GM21360 (cell line): ENCODE measurements at regions not wholly inside any gene's neighbourhood (a gene's known extent, or its start where the extent isn't known, plus 50 kb on each side); places are given as distances from the start of the nearest gene placed in this dataset.

Experiments
- ATAC-seq: cut with Tn5 transposase; IDR thresholded peaks from one replicate; pipeline ENCODE4 v1.9.1; 2021; ENCODE audit warnings: mild to moderate bottlenecking, moderate library complexity; ENCODE audit not compliant: unreplicated experiment

DNA sequence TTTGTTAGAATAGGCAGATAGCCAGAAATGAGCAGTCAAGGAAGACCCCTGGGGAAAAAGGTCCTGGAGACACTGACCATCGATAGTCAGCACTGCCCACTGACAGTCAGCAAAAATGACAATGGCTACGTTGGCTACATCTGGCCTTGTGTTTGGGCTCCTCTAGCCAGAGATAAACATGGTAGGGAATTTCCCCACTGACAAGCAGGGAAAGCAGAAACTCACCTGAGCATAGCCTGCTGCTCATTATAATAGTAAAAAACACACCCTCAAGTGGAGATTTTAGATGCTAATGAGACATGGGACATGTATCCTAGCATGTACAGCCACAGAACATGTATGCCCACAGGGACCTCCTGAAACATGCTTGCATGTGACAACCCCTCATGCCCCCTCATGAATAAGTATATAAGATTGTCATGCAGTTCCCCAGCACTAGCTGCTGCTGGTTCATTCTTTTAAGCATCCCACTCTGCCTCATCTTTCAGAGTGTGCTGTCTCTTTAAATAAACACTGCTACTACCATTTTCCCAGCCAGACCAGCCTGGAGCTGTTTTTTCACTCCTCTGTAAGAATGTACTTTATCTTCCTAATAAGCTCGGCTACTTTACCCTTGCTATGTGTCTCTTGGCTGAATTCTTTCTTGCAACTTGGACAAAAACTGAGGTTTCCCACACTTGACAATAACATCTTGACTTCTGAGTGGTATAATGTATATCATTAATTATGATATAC, 550.1 kb upstream of the CDH8 start:
- no peak for ATAC-seq

DNA sequence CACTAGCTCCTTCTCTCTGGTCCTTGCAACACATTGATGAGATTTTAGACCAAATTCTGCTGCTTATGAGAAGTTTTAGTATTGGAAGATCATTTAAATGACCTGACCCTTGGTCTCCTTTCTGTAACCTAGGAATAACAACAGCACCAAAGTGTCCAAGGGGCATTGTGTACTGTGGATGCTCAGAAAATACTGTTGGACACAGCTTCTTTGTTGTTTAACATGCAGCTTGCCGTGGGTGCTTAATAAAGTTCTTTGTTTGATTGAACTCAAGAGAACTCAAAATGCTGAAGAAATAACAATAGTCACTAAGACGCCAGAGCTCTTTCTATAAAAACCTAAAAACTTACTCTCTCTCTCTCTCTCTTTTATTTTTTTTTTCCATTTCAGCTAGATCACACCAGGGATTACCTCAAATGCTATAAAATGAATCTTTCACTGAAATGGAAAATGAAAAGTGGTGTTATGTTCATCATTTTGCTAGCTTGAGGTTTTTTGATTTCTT, 548.9 kb upstream of the CDH8 start:
- ATAC-seq, result no peak

DNA sequence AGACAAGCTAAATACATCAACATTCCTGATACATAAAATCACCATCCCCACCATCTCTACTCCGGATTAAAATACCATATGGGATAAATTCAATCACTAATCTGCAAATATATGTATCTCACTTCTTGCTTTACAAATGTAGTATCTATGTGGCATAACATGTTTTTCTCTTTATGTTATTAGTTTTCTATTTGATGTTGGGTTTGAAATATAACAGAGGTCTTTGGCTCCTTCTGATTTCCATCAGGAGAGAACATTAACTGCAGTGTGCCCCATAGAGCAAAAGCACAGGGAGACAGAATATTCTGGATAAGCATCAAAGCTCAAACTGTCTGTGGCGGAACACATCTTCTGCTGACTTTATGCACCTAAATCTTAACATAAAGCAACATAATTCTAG, 547.2 kb upstream of the CDH8 start:
- ATAC-seq, result no peak

DNA sequence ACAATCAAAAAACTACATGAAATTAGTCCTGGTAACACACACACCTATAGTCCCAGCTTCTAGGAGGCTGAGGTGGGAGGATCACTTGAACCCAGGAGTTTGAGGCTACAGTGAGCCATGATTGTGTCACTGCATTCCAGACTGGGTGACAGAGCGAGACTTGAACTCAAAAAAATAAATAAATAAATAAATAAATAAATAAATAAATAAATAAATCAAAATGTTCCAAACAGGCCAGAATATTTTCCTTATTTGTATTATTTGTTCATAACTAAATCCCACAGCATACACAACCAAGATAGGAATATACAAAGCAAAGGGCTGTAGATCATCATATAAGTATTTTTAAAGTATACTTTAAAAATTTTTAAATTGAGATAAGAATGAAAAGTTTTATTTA, 537.2 kb upstream of the CDH8 start:
- no peak for ATAC-seq

DNA sequence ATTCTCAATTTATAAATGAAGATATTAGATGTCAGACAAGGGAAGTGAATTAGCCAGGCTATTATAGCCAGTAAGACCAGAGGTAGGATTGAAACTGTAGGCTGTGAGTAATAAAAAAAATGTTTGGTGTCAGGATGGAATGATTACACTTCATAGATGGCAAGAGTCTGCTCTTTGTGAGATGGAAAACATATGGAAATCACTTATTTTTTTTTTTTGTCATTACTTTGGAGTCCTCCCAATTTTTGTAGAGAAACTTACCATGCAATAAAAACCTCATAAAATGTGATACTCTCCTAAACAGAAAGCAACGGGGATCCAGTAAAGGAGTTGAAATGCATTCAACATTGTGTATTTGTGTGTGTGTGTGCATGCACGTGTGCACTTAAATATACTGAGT, 532.7 kb upstream of the CDH8 start:
- no peak for ATAC-seq

DNA sequence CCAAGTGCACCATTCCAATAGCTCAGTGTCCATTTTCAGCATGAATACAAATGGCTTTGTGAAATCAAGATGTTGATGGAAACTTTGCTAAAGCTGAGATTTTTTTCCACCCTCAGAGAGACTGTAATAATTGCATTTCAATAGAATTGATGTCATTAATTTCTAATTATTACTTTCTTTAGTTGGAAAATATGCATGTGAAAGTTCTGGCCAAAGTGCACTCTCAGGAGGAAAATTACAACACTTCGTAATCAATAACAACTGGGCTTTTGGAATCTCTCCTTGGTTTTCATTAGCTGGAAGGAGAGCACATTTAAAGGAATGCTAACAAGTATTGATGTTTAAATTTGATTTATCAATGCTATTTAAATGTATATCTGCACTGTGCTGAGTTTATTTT, 529.5 kb upstream of the CDH8 start:
- ATAC-seq, result no peak

DNA sequence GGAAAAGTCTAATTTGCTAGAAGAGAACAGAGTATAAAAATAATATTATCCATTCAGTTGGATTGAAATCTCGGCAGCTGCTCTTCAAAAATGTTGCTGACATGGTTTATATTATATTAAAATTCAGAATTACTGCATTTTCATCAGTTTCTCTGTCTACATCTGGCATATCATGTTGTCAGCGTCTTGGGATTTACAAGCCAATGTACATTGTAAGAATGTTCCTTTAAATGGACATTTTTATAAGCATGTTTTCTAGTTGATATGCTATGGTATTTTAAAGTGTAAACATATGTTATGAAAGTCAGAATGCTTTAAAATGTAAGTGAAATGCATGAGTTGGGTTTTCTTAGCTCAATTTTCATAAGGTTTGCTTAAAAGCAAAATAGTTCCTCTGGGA, 528.1 kb upstream of the CDH8 start:
- no peak for ATAC-seq

DNA sequence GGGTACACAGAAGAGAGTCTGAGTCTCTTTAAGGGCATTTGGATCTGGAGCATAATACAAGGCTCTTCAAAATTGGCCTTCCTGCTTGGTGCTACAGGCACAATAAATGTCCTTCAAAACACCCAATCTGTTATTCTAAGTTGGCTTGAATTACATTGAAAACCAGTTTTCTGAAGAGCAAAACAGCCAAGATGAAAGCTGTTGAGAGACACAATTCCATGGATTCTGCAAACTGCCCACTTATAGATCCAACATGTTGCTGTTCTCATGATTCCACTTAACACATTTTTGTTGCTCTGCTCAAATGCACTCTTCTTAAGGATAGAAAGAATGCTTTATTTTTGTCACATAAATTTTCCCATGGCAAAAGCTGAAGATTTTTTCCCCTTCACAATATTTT, 525.9 kb upstream of the CDH8 start:
- ATAC-seq, result no peak

DNA sequence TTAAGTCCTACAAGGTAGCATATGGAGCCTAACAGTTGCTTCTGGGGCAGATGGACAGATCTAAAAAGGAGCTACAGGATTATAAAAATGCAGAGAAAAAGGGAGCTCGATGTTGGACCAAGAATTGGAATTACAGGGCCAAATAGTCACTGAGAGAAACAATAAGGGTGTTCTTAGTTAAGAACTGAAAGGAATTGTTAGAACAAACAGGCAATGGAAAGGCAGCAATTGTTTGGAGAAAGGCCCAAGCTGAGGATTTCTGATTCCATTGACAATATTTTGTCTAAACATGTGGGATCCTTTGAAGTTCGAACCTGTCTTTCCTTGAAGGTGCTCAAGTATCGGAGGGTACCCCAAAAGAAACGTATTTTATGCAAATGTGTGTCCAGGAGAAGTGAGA, 513.6 kb upstream of the CDH8 start:
- no peak for ATAC-seq

DNA sequence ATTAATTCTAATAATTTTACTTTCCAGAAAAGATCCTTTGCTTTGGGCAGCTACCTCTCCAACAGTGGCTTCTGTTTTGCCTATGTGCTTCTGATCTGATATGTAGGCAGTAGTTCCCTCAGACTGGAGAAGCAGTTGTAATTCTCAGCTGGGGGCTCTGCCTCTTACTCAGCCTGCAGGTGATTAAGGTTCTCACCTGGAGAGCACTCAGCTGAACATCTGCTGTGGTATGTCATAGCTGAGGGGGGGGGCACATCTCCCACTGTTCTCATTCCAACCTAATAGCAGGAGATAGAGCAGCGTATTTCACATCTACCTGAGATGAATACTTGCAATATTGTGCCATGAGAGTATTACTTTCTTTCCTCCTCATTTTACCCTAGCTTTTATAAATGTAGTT, 511.9 kb upstream of the CDH8 start:
- no peak for ATAC-seq

DNA sequence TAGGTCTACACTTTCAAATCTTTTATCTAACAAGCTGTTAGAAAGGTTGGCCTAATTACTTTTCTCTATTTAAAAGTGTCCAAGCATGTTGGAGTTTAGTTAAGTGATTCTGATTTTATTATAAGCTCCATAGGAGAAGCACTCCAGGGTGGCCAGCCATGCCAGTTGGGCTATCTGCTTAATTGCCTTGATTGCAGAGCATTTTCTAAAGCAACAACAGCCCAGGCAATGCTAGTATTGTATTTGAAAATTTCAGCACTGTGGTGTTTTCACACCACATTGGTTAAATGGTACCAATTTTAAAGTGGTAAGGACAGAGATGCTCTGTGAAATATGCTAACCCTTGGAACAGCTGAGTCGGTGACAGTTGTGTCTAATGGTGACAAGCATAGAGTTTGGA, 510.5 kb upstream of the CDH8 start:
- ATAC-seq, result no peak

DNA sequence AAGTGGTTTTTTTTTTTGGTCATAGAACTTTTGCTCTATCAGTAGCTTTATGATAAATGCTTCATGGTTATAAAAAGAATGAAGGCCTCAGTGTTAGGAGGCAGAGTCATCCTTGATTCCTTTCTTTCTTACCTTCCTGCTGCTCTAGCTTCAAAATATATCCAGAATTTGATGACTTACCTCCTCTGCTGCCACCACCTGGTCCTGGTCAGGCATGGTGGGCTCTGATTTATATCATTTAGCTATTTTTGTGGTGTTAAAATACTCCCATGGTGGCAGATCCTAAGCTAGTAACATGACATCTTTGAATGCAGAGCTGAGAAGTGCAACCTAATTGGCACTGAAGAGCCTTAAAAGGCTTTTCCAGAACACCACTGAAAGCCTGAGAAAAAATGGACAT, 508.8 kb upstream of the CDH8 start:
- no peak for ATAC-seq

DNA sequence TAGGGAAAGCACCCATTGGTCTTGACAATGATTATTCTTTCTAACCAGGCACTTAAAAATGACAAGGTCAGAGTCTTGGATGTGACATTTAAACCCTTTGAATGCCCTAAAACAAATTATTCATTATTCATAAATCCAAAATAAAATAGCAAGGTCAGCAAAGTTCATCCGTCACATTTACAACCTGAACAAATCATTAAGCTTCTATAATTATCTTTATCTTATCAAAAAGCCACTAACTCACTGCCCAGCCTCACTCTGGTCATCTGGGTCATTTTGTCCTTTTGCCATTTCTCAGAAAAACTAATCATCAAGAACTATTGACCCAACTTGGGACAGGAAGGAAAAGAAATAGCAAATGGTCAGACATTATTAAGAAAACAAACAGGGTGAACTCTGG, 507.3 kb upstream of the CDH8 start:
- no peak for ATAC-seq

DNA sequence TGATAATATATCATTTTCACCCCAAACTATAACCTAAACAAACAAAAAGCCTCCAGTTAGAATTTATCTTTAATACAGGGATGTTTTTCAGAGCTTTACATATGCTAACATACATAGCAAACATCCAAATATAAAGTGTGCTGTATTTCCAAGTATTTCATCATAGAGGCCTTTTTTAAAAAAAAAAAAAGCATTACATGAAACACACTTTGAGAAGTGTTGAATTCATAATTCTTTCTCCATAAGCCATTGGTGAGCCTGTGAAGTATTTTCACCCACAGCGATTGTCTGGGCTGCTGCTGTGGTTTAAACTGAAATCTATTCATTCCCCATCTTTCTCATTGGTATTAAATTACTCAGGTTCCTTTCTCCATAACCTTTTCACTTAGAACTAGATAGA, 503.4 kb upstream of the CDH8 start:
- ATAC-seq, result no peak

DNA sequence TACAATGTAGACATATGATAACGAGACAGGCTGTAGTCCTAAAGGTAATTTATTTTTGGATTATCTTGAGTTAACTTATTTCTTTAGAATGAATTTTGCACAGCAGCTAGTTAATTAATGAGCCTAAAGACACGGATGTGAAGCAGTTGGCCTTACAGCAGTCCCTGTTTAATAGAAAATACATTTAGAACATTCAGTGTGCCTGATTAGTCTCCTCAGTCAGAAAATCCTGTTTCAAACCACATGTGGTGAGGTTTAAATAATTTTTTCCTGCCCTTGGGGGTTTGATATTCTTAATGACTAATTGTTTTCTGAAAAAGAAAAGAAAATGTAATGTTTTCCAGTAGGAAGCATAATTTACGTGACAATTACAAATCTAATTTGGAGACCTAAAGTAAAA, 494.2 kb upstream of the CDH8 start:
- ATAC-seq, result no peak

DNA sequence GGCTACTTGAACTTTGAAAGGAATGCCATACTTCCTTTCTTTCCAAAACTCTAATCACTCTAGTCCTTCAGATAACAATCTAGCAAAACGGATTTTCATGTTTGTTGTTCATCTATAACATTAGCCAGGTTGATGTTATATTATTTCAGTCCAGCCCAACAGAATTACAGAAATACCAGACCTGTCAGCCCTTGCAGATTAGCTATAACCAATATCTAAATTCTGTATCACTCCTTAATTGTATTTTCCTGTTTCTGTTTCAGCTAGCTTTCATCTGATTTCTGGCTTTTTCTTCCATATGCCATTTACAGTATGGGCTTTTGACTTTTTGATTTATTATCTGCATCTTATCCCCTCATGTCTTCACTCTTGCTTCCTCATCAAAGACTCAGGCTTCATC, 479.8 kb upstream of the CDH8 start:
- ATAC-seq, result no peak

DNA sequence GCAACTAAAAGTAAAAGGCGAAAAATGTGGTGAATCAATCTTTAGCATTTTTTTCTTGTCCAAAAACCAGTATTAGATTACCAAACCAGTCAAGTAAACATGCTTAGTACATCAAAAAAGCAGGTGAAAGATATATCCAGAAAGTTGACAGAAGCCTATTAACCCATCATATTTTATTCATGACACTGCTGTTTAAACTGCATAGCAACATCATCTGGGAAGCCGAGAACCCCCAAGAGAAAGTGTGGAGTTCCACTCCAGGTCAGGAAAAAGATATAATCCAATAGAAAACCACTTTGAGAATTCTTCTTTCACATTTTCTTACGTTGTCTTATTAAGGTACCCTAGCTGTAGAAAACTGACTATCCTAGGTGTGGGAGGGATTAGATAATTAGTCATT, 466.8 kb upstream of the CDH8 start:
- ATAC-seq, result no peak

DNA sequence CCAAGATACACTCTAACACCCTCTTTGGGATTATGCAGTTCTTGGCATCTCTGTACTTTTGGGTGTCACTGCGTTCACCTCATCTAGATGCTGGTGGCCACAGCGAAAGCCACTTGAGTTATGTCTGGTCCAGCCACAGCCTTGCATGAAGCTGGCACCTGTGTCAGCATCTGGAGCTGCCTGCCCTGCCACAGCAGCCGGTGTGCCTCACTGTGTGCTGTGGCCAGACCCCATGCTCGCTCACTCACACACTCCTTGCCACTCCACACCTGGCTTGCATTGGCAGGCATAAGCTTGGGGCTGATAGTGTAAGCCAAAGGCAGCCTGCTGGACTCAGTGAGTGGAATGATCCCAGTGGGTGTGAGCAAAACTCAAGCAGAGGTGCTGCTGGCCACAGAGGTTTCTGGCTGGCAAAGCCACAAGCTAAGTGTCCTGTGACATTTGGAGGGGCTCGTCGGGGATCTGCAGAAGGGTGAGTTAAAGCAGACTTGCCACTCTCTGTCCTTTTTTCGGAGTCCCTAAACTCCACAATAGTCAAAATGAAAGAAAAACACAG, 442.7 kb upstream of the CDH8 start:
- ATAC-seq, result no peak

DNA sequence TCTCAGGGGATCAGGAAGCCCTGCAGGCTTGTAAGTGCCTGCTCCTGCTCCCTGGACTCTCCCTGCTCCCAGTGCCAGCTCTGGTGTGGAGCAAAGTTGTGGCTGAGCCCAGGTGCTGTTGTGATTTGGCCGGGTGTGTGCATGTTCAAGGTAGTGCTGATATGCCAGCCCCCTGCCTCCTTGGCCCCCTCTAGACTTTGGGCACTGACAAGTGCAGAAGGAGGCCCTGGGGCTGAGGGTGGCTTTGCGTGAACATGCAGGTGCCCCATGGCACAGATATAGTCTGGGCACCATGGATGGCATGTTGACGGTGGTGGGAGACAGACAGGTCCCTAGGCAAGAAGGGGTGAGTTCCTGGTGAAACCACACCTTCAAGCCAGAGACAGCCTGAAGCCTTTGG, 441.6 kb upstream of the CDH8 start:
- no peak for ATAC-seq

DNA sequence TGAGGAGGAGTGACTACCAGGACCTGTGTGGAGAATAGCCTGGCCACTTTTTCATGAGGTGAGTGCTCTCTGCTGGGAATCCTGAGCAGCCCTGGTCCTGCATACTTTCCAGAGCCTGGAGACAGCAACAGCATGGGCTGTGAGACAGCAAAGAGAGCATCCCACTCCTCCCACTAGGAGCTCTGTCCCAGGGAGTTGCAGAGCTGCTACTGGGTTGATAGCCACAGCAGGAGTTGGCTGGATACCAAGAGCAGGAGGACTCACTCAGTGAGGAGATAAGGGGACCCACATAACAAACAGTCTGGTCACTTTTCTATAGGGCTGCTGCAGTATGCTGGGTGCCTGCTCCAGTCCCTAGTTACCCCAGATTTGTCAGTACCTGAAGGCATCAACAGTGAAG, 439.3 kb upstream of the CDH8 start:
- no peak for ATAC-seq

DNA sequence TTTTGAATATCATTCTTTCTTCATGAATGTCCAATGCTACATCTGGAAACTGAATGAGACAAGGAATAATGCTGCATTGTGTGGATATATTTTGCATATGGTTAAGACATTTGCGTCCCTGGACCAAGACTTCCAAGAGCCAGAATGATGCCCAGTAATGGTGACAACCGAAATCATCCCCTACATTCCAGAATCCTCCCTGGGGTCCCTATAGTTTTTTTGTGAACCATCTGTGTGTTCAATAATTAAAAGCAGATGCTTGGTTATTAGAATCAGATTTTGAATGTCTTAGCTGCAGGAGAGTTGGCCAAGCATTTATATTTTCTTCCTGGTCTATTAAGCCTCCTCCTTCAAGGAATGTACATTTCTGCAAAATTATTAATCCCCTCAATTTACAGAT, 426.7 kb upstream of the CDH8 start:
- no peak for ATAC-seq

DNA sequence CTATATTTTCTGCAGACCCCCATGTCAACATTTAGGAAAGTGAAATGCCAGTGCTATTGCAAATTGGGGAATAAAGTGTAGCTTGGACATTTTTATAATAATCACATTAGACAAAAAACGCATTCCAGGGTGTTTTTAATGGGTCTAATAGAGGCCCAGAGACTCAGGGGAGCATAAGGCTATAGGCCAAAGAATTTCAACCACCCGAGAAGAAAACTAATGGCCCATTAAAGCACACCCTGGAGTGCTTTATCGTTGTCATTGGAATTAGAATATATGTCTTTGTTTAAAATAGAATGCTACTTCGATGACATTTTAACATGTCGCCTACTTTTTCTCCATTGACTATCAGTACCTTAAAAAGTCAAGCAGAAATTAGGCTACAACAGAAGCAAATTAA, 414.1 kb upstream of the CDH8 start:
- ATAC-seq, result no peak

DNA sequence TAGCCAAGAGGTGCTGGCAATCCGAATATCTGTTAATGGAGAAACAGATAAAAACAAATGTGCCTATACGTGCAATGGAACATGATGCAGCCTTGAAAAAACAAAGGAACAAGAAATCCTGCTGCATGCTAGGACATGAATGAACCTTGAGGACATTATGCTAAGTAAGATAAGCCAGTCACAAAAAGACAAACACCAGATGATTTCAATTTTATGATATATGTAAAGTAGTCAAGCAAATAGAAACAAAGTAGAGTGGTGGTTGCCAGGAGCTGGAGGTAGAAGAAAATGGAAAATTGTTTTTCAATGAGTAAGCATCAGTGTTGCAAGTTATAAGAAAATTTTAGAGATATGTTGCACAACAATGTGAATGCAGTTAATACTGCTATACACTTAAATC, 409.7 kb upstream of the CDH8 start:
- ATAC-seq, result no peak
